Liver (tissue), 8 donors: ENCODE measurements at regions not wholly inside any gene's neighbourhood (a gene's known extent, or its start where the extent isn't known, plus 50 kb on each side); places are given as distances from the start of the nearest gene placed in this dataset.

ENCODE experiments used
- DNase-seq: peaks from one replicate; pipeline ENCODE4 v3.0.0-alpha.2; 2017; ENCODE audit warnings: low spot score
- H3K27ac ChIP-seq, 2 donors: one replicate each; pipeline ENCODE4 v1.7.0; 2013; ENCODE audit warnings: inconsistent platforms in 2 of 2, low read length in 2 of 2, control low read depth in 1 of 2, low read depth in 1 of 2, mild to moderate bottlenecking in 1 of 2
- H3K27me3 ChIP-seq, 4 donors: one replicate each; pipeline versions ENCODE4 v1.6.1 to v1.7.0; 2013; ENCODE audit warnings: low read length in 3 of 4, inconsistent platforms in 1 of 4, mild to moderate bottlenecking in 1 of 4, moderate library complexity in 1 of 4; ENCODE audit not compliant: control insufficient read depth in 4 of 4, insufficient read depth in 4 of 4
- H3K36me3 ChIP-seq, 4 donors: one replicate each; pipeline versions ENCODE4 v1.6.1 to v1.7.0; 2013; ENCODE audit warnings: low read length in 3 of 4, mild to moderate bottlenecking in 3 of 4, low read depth in 1 of 4, moderate library complexity in 1 of 4; ENCODE audit not compliant: control insufficient read depth in 4 of 4, insufficient read depth in 3 of 4
- H3K4me1 ChIP-seq, 4 donors: one replicate each; pipeline versions ENCODE4 v1.6.1 to v1.7.0; 2013; ENCODE audit warnings: low read length in 3 of 4, mild to moderate bottlenecking in 3 of 4, moderate library complexity in 1 of 4; ENCODE audit not compliant: control insufficient read depth in 4 of 4, insufficient read depth in 4 of 4
- H3K4me3 ChIP-seq, 3 donors: one replicate each; pipeline versions ENCODE4 v1.6.1 to v1.7.0; 2013; ENCODE audit warnings: low read length in 3 of 3, control low read depth in 1 of 3, low read depth in 1 of 3, mild to moderate bottlenecking in 1 of 3
- H3K9ac ChIP-seq, 2 donors: one replicate each; pipeline ENCODE4 v1.7.0; 2013; ENCODE audit warnings: low read length in 2 of 2, mild to moderate bottlenecking in 2 of 2, moderate library complexity in 2 of 2, control low read depth in 1 of 2, low read depth in 1 of 2
- H3K9me3 ChIP-seq, 4 donors: one replicate each; pipeline versions ENCODE4 v1.6.1 to v1.7.0; 2013; ENCODE audit warnings: low read length in 3 of 4; ENCODE audit not compliant: control insufficient read depth in 4 of 4
- ATF3 ChIP-seq: IDR thresholded peaks from 2 replicates; pipeline ENCODE4 v1.6.1; 2016; ENCODE audit warnings: antibody characterized with exemption
- EGR1 ChIP-seq, 2 donors: IDR thresholded peaks; 2 replicates each; pipeline ENCODE4 v1.6.1; 2016 to 2018; ENCODE audit warnings: antibody characterized with exemption in 2 of 2, low read depth in 2 of 2
- FOXA1 ChIP-seq: IDR thresholded peaks from 2 replicates; pipeline ENCODE4 v1.6.1; 2016; ENCODE audit warnings: antibody characterized with exemption
- FOXA2 ChIP-seq: IDR thresholded peaks from 2 replicates; pipeline ENCODE4 v1.6.1; 2016; ENCODE audit warnings: antibody characterized with exemption
- GABPA ChIP-seq, 2 donors: IDR thresholded peaks in 1 of 2; conservative IDR thresholded peaks in 1 of 2; 2 replicates each; pipeline ENCODE4 v1.6.1; 2016; ENCODE audit warnings: antibody characterized with exemption in 2 of 2, mild to moderate bottlenecking in 1 of 2, moderate library complexity in 1 of 2
- HNF4A ChIP-seq, 2 donors: conservative IDR thresholded peaks; 2 replicates each; pipeline ENCODE4 v1.6.1; 2016; ENCODE audit warnings: antibody characterized with exemption in 2 of 2, mild to moderate bottlenecking in 2 of 2
- HNF4G ChIP-seq: IDR thresholded peaks from 2 replicates; pipeline ENCODE4 v1.6.1; 2016; ENCODE audit warnings: antibody characterized with exemption
- JUND ChIP-seq, 2 donors: IDR thresholded peaks; 2 replicates each; pipeline ENCODE4 v1.6.1; 2016; ENCODE audit warnings: antibody characterized with exemption in 2 of 2
- MAX ChIP-seq: IDR thresholded peaks from 2 replicates; pipeline ENCODE4 v1.6.1; 2016; ENCODE audit warnings: antibody characterized with exemption
- NR2F2 ChIP-seq: IDR thresholded peaks from 2 replicates; pipeline ENCODE4 v1.6.1; 2016; ENCODE audit warnings: antibody characterized with exemption
- RAD21 ChIP-seq, 2 donors: IDR thresholded peaks; 2 replicates each; pipeline ENCODE4 v1.6.1; 2016; ENCODE audit warnings: antibody characterized with exemption in 2 of 2, mild to moderate bottlenecking in 2 of 2
- REST ChIP-seq: IDR thresholded peaks from 2 replicates; pipeline ENCODE4 v1.6.1; 2016; ENCODE audit warnings: antibody characterized with exemption, mild to moderate bottlenecking
- RXRA ChIP-seq, 2 donors: IDR thresholded peaks; 2 replicates each; pipeline ENCODE4 v1.6.1; 2017 to 2018; ENCODE audit warnings: antibody characterized with exemption in 2 of 2, mild to moderate bottlenecking in 1 of 2
- SP1 ChIP-seq: IDR thresholded peaks from 2 replicates; pipeline ENCODE4 v1.6.1; 2018; ENCODE audit warnings: antibody characterized with exemption, mild to moderate bottlenecking
- TAF1 ChIP-seq: conservative IDR thresholded peaks from 2 replicates; pipeline ENCODE4 v1.6.1; 2016; ENCODE audit warnings: antibody characterized with exemption, mild to moderate bottlenecking
- YY1 ChIP-seq: IDR thresholded peaks from 2 replicates; pipeline ENCODE4 v1.6.1; 2016; ENCODE audit warnings: antibody characterized with exemption, mild to moderate bottlenecking
- ZBTB33 ChIP-seq: IDR thresholded peaks from 2 replicates; pipeline ENCODE4 v1.6.1; 2016; ENCODE audit warnings: antibody characterized with exemption
- WGBS: extraction: QIAGEN DNeasy Blood & Tissue Kit; methylation state at CpG from one replicate; pipeline ENCODE4 v1.1.7; 2013; 5-methylcytosine and 5-hydroxymethylcytosine counted together
- TF ChIP-seq, protein P1 (sequence below): fragments of 150-350 bp; IDR thresholded peaks from 2 replicates; pipeline ENCODE4 v1.5.1; 2017; ENCODE audit warnings: improper control_type of control experiment, low read depth, low read length; ENCODE audit not compliant: missing input control
- donor health status: healthy.
- donor health status: healthy.
- donor health status: healthy.
- donor health status: healthy.
- donor health status: healthy.

DNA sequence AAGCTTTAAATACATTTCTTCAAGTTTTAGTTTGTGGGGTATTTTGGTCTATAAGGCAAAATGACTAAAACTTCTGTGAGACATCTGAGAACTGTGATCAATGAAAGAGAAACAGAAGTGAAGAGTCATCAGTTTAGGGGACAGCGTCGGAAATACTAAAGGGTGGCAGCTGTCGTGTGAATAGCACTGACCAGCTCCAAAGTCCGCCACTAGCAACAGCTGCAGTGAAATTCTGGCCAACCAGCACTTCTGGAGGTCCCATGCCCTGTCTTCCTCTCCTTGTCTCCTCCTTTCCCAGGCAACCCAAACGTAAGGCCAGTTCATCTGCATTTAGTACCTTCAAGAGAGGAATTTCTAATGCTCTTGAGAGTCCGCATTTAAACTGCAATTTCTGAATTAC, 87.5 kb downstream of the DACT2 start:
- Histone ChIP-seq H3K9ac (no peak overlapping the region), H3K4me1 (peaks cover 0 to 8% (median 3%) of the 10 kb centered on the region in 4 donors), H3K27ac (no peak overlapping the region), H3K27me3 (no peaks in the 10 kb centered on the region), H3K9me3 (no peaks in the 10 kb centered on the region), H3K4me3 (no peak overlapping the region), H3K36me3 (no peaks in the 10 kb centered on the region)
- 37% methylated on average over 6 of the region's 6 CpGs for WGBS
- DNase-seq: no peak
- TF ChIP-seq EGR1 (IDR thresholded peaks at IDR 0.05; ENCODE audit: low read depth in 2 of 2) (no peak), REST (no peak), TAF1 (no peak), ATF3 (no peak), NR2F2 (no peak), MAX (no peak), ZBTB33 (no peak), FOXA1 (no peak), FOXA2 (no peak), HNF4A (conservative IDR thresholded peaks at IDR 0.05) (peak; percentile 61 to 66), GABPA (IDR thresholded peaks at IDR 0.05 in 1 of 2, conservative IDR thresholded peaks at IDR 0.05 in 1 of 2) (no peak), RAD21 (IDR thresholded peaks at IDR 0.05) (peak in 1 of 2 donors; percentile 13), HNF4G (peak; percentile 24), YY1 (no peak), RXRA (IDR thresholded peaks at IDR 0.05) (no peak), JUND (IDR thresholded peaks at IDR 0.05) (no peak), SP1 (peak; percentile 22)
- TF ChIP-seq, protein P1, sequence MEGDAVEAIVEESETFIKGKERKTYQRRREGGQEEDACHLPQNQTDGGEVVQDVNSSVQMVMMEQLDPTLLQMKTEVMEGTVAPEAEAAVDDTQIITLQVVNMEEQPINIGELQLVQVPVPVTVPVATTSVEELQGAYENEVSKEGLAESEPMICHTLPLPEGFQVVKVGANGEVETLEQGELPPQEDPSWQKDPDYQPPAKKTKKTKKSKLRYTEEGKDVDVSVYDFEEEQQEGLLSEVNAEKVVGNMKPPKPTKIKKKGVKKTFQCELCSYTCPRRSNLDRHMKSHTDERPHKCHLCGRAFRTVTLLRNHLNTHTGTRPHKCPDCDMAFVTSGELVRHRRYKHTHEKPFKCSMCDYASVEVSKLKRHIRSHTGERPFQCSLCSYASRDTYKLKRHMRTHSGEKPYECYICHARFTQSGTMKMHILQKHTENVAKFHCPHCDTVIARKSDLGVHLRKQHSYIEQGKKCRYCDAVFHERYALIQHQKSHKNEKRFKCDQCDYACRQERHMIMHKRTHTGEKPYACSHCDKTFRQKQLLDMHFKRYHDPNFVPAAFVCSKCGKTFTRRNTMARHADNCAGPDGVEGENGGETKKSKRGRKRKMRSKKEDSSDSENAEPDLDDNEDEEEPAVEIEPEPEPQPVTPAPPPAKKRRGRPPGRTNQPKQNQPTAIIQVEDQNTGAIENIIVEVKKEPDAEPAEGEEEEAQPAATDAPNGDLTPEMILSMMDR: no peak
